ENCODE measurements at regions not wholly inside any gene's neighbourhood (a gene's known extent, or its start where the extent isn't known, plus 50 kb on each side); places are given as distances from the start of the nearest gene placed in this dataset.
A peak's percentile ranks its signal among the peaks of the same experiment; 100 is the strongest.

DNA sequence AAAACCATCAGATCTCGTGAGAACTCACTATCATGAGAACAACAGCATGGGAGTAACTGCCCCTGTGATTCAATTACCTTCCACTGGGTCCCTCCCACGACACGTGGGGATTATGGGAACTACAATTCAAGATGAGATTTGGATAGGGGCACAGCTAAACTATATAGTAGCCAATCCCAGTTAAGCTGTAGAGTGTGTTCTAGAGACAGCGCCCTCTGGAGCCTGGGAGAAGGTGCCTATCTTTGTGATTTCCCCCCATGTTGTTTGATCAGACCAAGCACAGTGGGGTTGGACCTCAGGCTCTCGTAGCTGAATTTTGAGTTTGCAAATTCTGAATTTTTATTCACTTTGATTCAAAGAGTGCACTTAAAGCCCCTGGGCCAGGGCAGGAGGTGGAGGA is 108.2 kb upstream of the TWIST2 start:
- Histone ChIP-seq H3K27me3 (ENCODE audit: insufficient read depth) (no peaks in the 10 kb centered on the region), H3K9me3 (no peaks in the 10 kb centered on the region), H3K4me2 (no peak overlapping the region), H3K27ac (ENCODE audit: low read depth in 2 of 2, low read length in 1 of 2) (no peak overlapping the region), H3F3A (replicated peaks; ENCODE audit: insufficient read depth) (no peaks in the 10 kb centered on the region), H4K20me1 (ENCODE audit: insufficient read depth) (no peaks in the 10 kb centered on the region), H3K9me2 (no peaks in the 10 kb centered on the region), H3K4me1 (ENCODE audit: control insufficient read depth in 1 of 2, insufficient read depth in 2 of 2, low read depth in 1 of 2, low read length in 1 of 2) (no peaks in the 10 kb centered on the region), H3K4me3 (ENCODE audit: low read depth in 2 of 2, low read length in 1 of 2) (no peak overlapping the region), H3K36me3 (replicated peaks in 1 of 2; ENCODE audit: control insufficient read depth in 1 of 2, insufficient read depth in 2 of 2, low read length in 1 of 2) (no peaks in the 10 kb centered on the region), H3K79me2 (ENCODE audit: insufficient read depth) (no peaks in the 10 kb centered on the region), H3K9ac (no peak overlapping the region), H2AFZ (ENCODE audit: low read depth) (no peak overlapping the region)
- CTCF ChIA-PET = interaction anchor here (1.5 to 1.7 kb wide), 2 partner anchors 12 to 45 kb away, joined by 3 to 4 read pairs; no protein-coding TSS in a partner anchor
- POLR2A ChIA-PET = no interaction called here
- 56% methylated on average over 5 of the region's 5 CpGs for WGBS (ENCODE audit: low lambda C conversion rate)
- TF ChIP-seq CTCF (IDR thresholded peaks at IDR 0.05) (peak; percentile 12; the same call in 1 of the 2 replicates), RAD21 (IDR thresholded peaks at IDR 0.05; ENCODE audit: low read length) (no peak), MXI1 (IDR thresholded peaks at IDR 0.05; ENCODE audit: low read depth, low read length) (no peak), GATA2 (CRISPR knock-in tag; IDR thresholded peaks at IDR 0.05) (no peak)
- DNase-seq = no peak

- ChIA-PET POLR2A (no interaction called here), CTCF (interaction anchor here (1.0 to 1.5 kb wide), 2 partner anchors 44 kb away, joined by 3 read pairs; no protein-coding TSS in a partner anchor)
- Histone ChIP-seq H3K4me1 (ENCODE audit: control insufficient read depth in 1 of 2, insufficient read depth in 2 of 2, low read depth in 1 of 2, low read length in 1 of 2) (no peaks in the 10 kb centered on the region), H3K9me3 (no peaks in the 10 kb centered on the region), H3K9ac (no peak overlapping the region), H3K4me2 (no peak overlapping the region), H3K4me3 (ENCODE audit: low read depth in 2 of 2, low read length in 1 of 2) (no peak overlapping the region), H3K79me2 (ENCODE audit: insufficient read depth) (no peaks in the 10 kb centered on the region), H3K9me2 (no peaks in the 10 kb centered on the region), H2AFZ (ENCODE audit: low read depth) (no peak overlapping the region), H3K27ac (ENCODE audit: low read depth in 2 of 2, low read length in 1 of 2) (no peak overlapping the region), H3F3A (replicated peaks; ENCODE audit: insufficient read depth) (no peaks in the 10 kb centered on the region), H4K20me1 (ENCODE audit: insufficient read depth) (no peaks in the 10 kb centered on the region), H3K27me3 (ENCODE audit: insufficient read depth) (no peaks in the 10 kb centered on the region), H3K36me3 (replicated peaks in 1 of 2; ENCODE audit: control insufficient read depth in 1 of 2, insufficient read depth in 2 of 2, low read length in 1 of 2) (no peaks in the 10 kb centered on the region)
- DNase-seq = no peak
- TF ChIP-seq EP300 (IDR thresholded peaks at IDR 0.05; ENCODE audit: borderline replicate concordance in 1 of 2, low read depth in 1 of 2, low read length in 1 of 2) = no peak
- TF ChIP-seq TEAD4 (IDR thresholded peaks at IDR 0.05; ENCODE audit: borderline replicate concordance, insufficient read depth) = no peak
- TF ChIP-seq GATA2 (CRISPR knock-in tag; IDR thresholded peaks at IDR 0.05) = no peak
- no peak for TF ChIP-seq FOSL2 (IDR thresholded peaks at IDR 0.05; ENCODE audit: borderline replicate concordance, low read depth)
- no peak for TF ChIP-seq RXRA (IDR thresholded peaks at IDR 0.05; ENCODE audit: borderline replicate concordance, low read depth)
- no peak for TF ChIP-seq JUND (IDR thresholded peaks at IDR 0.05)
- TF ChIP-seq TAF1 (IDR thresholded peaks at IDR 0.05; ENCODE audit: borderline replicate concordance, low read depth, low read length) = no peak
- TF ChIP-seq SMC3 (IDR thresholded peaks at IDR 0.05; ENCODE audit: low read depth, low read length) = no peak
- TF ChIP-seq, protein P1, sequence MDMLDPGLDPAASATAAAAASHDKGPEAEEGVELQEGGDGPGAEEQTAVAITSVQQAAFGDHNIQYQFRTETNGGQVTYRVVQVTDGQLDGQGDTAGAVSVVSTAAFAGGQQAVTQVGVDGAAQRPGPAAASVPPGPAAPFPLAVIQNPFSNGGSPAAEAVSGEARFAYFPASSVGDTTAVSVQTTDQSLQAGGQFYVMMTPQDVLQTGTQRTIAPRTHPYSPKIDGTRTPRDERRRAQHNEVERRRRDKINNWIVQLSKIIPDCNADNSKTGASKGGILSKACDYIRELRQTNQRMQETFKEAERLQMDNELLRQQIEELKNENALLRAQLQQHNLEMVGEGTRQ (IDR thresholded peaks at IDR 0.05; ENCODE audit: borderline replicate concordance, low read depth, low read length) = no peak
- TF ChIP-seq TCF12 (IDR thresholded peaks at IDR 0.05) = no peak
- no peak for TF ChIP-seq FOXJ3 (CRISPR knock-in tag; IDR thresholded peaks at IDR 0.05)
- no peak for TF ChIP-seq MXI1 (IDR thresholded peaks at IDR 0.05; ENCODE audit: low read depth, low read length)
- TF ChIP-seq, protein P2, sequence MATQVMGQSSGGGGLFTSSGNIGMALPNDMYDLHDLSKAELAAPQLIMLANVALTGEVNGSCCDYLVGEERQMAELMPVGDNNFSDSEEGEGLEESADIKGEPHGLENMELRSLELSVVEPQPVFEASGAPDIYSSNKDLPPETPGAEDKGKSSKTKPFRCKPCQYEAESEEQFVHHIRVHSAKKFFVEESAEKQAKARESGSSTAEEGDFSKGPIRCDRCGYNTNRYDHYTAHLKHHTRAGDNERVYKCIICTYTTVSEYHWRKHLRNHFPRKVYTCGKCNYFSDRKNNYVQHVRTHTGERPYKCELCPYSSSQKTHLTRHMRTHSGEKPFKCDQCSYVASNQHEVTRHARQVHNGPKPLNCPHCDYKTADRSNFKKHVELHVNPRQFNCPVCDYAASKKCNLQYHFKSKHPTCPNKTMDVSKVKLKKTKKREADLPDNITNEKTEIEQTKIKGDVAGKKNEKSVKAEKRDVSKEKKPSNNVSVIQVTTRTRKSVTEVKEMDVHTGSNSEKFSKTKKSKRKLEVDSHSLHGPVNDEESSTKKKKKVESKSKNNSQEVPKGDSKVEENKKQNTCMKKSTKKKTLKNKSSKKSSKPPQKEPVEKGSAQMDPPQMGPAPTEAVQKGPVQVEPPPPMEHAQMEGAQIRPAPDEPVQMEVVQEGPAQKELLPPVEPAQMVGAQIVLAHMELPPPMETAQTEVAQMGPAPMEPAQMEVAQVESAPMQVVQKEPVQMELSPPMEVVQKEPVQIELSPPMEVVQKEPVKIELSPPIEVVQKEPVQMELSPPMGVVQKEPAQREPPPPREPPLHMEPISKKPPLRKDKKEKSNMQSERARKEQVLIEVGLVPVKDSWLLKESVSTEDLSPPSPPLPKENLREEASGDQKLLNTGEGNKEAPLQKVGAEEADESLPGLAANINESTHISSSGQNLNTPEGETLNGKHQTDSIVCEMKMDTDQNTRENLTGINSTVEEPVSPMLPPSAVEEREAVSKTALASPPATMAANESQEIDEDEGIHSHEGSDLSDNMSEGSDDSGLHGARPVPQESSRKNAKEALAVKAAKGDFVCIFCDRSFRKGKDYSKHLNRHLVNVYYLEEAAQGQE (IDR thresholded peaks at IDR 0.05; ENCODE audit: low read depth, low read length) = no peak
- no peak for TF ChIP-seq CTCF (IDR thresholded peaks at IDR 0.05)
- TF ChIP-seq PBX3 (IDR thresholded peaks at IDR 0.05) = no peak
- TF ChIP-seq ELF1 (IDR thresholded peaks at IDR 0.05) = no peak
- WGBS (ENCODE audit: low lambda C conversion rate) = 54% methylated on average over 2 of the region's 2 CpGs
These were observed 106.6 kb upstream of the TWIST2 start for GRCh38 chr2:238741277-238741676.

Data from SK-N-SH (cell line).